ENCODE measurements at regions not wholly inside any gene's neighbourhood (a gene's known extent, or its start where the extent isn't known, plus 50 kb on each side); places are given as distances from the start of the nearest gene placed in this dataset.

DNA sequence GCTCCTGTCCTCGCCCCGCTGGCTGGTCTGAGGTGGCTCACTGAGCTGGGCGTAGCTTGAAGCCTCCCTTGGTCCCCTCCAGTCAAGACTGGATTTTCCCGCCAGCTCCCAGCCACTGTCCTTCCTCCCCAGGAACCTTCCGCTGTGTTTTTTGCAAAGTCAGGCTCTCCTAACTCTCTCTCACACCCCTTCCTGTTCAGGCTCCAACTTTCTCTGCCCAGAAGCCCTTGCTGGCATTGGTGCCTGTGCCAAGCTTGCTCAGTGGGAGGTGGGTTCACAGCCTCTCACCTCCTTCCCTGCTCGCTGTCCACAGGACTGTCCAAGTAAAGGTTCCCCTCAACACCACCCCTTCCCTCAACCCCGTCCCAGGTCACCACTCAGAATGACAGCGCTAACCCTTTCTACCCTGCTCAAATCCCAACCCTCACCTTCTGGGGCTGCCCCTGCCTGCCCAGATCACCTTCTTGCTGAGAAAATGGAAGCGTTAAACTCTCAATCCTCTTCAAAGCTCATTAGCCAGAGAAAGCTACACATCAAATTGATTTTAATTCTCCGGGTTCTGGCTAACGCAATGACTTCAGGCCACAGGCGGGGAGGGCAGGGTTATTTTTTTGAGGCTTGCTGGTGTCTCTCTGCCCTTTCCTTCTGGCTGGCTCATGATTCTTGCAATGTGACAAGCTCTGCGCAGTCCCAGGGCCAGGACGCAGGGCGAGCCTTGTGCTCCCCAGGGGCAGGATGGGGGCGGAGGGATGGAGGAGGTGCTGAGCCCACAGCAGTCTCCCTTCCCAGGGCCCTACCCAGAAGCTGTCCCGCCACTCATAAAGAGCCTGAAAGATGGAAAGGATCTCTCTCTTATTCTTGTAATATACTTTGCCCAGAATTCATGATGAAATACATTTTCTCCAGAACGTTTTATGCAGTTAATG lies 357.2 kb upstream of the TNRC6C start:
- ChIA-PET POLR2A (no interaction called here), CTCF (no interaction called here)
- DNase-seq = no peak
- Histone ChIP-seq H3K27me3 (ENCODE audit: control insufficient read depth in 1 of 2, insufficient read depth in 2 of 2, low read length in 2 of 2) (peaks cover 0 to 2% of the 10 kb centered on the region in 2 experiments), H3K36me3 (ENCODE audit: insufficient read depth, low read length) (no peaks in the 10 kb centered on the region), H3K27ac (ENCODE audit: low read depth in 1 of 2, low read length in 2 of 2) (no peak overlapping the region), H3K4me1 (ENCODE audit: insufficient read depth, low read length) (no peaks in the 10 kb centered on the region), H3K4me3 (ENCODE audit: low read length) (no peak overlapping the region), H3K9me3 (ENCODE audit: control insufficient read depth in 1 of 2, insufficient read depth in 1 of 2, low read length in 2 of 2) (no peaks in the 10 kb centered on the region)
- no peaks in the 10 kb centered on the region for H3K27me3 Mint-ChIP-seq
- no peak overlapping the region for H3K27ac Mint-ChIP-seq
- H3K4me1 Mint-ChIP-seq (ENCODE audit: low read depth) = no peaks in the 10 kb centered on the region
- H3K4me3 Mint-ChIP-seq = no peak overlapping the region
- intact Hi-C loops (cut with DNase I, micrococcal nuclease) = no loop called here
- no peaks in the 10 kb centered on the region for H3K36me3 Mint-ChIP-seq (ENCODE audit: low read depth)
- no peaks in the 10 kb centered on the region for H3K9me3 Mint-ChIP-seq
- no peak for ATAC-seq (ENCODE audit: poor library complexity)
- no peak for TF ChIP-seq CTCF (IDR thresholded peaks at IDR 0.05)

DNA sequence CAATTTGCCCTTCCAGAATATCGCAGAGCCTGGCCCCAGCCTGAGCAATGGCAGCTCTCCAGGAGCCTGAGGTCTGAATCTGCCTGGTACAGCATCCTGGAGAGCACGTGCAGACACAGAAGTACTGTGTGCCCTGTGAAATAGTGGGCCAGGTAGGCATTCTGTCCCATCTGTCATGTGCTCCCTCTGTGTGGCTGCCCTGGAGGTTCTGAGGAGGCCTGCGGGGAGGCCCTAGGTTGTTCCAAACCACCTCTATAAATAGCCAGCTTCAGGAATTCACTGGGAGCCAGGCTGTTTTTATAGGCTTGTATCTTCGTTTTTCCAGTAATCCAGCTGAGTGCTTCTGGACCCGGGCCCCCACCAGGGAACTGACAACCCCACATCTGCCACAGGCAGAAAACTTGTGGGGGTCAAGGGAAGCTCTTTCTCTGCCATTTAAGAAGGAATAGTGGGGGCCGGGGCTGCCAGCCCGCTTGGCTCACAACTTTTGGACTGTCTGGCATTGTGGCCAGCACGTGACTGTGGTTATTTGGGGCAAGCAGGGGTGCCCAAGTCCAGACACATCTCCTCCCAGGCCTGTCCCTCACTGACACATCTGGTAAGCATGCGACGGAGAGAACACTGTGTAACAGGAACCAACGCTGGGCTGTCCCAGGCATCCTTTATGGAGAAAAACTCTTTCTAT lies 356.3 kb upstream of the TNRC6C start:
- CTCF ChIA-PET = no interaction called here
- Histone ChIP-seq H3K27me3 (ENCODE audit: control insufficient read depth in 1 of 2, insufficient read depth in 2 of 2, low read length in 2 of 2) (peaks cover 0 to 2% of the 10 kb centered on the region in 2 experiments), H3K9me3 (ENCODE audit: control insufficient read depth in 1 of 2, insufficient read depth in 1 of 2, low read length in 2 of 2) (no peaks in the 10 kb centered on the region), H3K27ac (ENCODE audit: low read depth in 1 of 2, low read length in 2 of 2) (no peak overlapping the region), H3K36me3 (ENCODE audit: insufficient read depth, low read length) (no peaks in the 10 kb centered on the region), H3K4me3 (ENCODE audit: low read length) (no peak overlapping the region), H3K4me1 (ENCODE audit: insufficient read depth, low read length) (no peaks in the 10 kb centered on the region)
- DNase-seq (no peak), ATAC-seq (ENCODE audit: poor library complexity) (no peak)
- Mint-ChIP-seq H3K4me3 (no peak overlapping the region), H3K36me3 (ENCODE audit: low read depth) (no peaks in the 10 kb centered on the region), H3K9me3 (no peaks in the 10 kb centered on the region), H3K4me1 (ENCODE audit: low read depth) (no peaks in the 10 kb centered on the region), H3K27me3 (no peaks in the 10 kb centered on the region), H3K27ac (no peak overlapping the region)
- POLR2A ChIA-PET = no interaction called here
- intact Hi-C loops (cut with DNase I, micrococcal nuclease) = no loop called here
- TF ChIP-seq CTCF (IDR thresholded peaks at IDR 0.05) = no peak

DNA sequence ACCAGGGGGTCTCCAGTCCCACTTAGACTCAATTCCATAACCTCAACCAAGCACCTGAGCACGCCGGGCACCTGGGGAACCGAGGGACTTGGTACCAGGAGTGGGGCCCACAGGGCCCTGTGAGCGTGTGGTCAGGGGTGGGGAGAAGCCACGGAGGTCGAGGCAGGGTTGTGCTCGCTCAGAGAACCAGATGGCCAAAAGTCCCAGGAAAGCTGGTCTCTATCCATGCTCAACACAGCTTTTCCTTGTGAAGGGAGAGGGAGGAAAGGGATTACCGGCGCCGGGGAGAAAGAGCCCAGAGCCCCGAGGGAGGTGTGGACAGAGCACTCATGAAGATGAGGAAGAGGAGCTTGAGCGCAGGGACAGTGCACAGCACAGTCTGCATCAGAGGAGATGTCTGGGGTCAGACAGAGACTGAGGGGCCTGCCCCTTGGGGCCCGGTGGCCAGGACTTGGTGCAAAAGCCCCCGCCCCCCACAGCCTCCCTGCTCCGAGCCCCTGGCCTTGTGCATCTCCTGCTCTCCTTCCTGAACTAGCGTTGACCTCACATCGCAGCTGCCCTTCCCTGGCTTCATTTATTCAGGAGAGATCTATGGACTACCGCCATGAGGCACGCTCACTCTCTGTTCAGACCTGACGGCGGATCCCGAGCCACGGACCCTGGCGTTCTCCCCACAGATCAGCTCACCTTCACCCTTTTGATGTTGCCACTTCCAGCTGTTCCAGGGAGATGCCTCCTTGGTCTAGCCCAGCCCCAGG lies 355.4 kb upstream of the TNRC6C start:
- Histone ChIP-seq H3K36me3 (ENCODE audit: insufficient read depth, low read length) (no peaks in the 10 kb centered on the region), H3K4me3 (ENCODE audit: low read length) (no peak overlapping the region), H3K27ac (ENCODE audit: low read depth in 1 of 2, low read length in 2 of 2) (no peak overlapping the region), H3K27me3 (ENCODE audit: control insufficient read depth in 1 of 2, insufficient read depth in 2 of 2, low read length in 2 of 2) (peaks cover 0 to 2% of the 10 kb centered on the region in 2 experiments), H3K9me3 (ENCODE audit: control insufficient read depth in 1 of 2, insufficient read depth in 1 of 2, low read length in 2 of 2) (no peaks in the 10 kb centered on the region), H3K4me1 (ENCODE audit: insufficient read depth, low read length) (no peaks in the 10 kb centered on the region)
- POLR2A ChIA-PET = no interaction called here
- no peaks in the 10 kb centered on the region for H3K9me3 Mint-ChIP-seq
- intact Hi-C loops (cut with DNase I, micrococcal nuclease) = no loop called here
- DNase-seq (no peak), ATAC-seq (ENCODE audit: poor library complexity) (no peak)
- H3K27me3 Mint-ChIP-seq = no peaks in the 10 kb centered on the region
- H3K27ac Mint-ChIP-seq = no peak overlapping the region
- TF ChIP-seq CTCF (IDR thresholded peaks at IDR 0.05) = no peak
- H3K4me1 Mint-ChIP-seq (ENCODE audit: low read depth) = no peaks in the 10 kb centered on the region
- H3K4me3 Mint-ChIP-seq = no peak overlapping the region
- CTCF ChIA-PET = no interaction called here
- H3K36me3 Mint-ChIP-seq (ENCODE audit: low read depth) = no peaks in the 10 kb centered on the region
